HepG2 (cell line): ENCODE measurements at regions not wholly inside any gene's neighbourhood (a gene's known extent, or its start where the extent isn't known, plus 50 kb on each side); places are given as distances from the start of the nearest gene placed in this dataset.

ENCODE experiments used
- ATAC-seq: fragments of 200-7000 bp; cut with Tn5 transposase; 3 replicates; pipeline ENCODE4 v1.9.1; 2020; ENCODE audit warnings: mild to moderate bottlenecking, moderate library complexity
- BruUV-seq: library from RNA; stranded (reverse); fragments of 400-500 nt; replicated peaks from 2 replicates; lab custom pipeline; 2021; lab: Mats Ljungman, UMichigan
- CTCF ChIA-PET: fragments of 300-600 bp; formaldehyde crosslinking; extraction: SDS; loops from one replicate; lab custom pipeline; 2021; ENCODE audit warnings: low total read pairs, inconsistent platforms, low intra/inter-chr PET ratio; lab: Yijun Ruan, JAX
- POLR2A ChIA-PET: fragments of 350-600 bp; sonication (Branson Sonifier 250); formaldehyde crosslinking; loops from one replicate; lab custom pipeline; 2020; ENCODE audit warnings: antibody characterized with exemption, inconsistent platforms; lab: Yijun Ruan, JAX
- DNase-seq: peaks from one replicate; pipeline ENCODE4 v3.0.0-alpha.2; 2015; ENCODE audit warnings: low spot score
- FAIRE-seq: peaks from 3 replicates; lab custom pipeline; 2011; peaks lifted over from hg19 to GRCh38; lab: Jason Lieb, UNC
- H2AFZ ChIP-seq: one replicate; pipeline ENCODE4 v1.6.1; 2011; ENCODE audit warnings: low read length, inconsistent platforms
- H3K27ac ChIP-seq: fragments of 300-600 bp; 3 replicates; pipeline ENCODE4 v1.8.0; 2011; ENCODE audit warnings: mixed run types, mild to moderate bottlenecking, mixed read lengths, low read length, inconsistent platforms; ENCODE audit not compliant: insufficient read depth; ENCODE audit errors: extremely low read length
- H3K27me3 ChIP-seq, 2 experiments: fragments of 200-600 bp in 1 of 2; 2 replicates in 1 of 2; 3 replicates in 1 of 2; pipeline versions ENCODE4 v1.6.0 to v1.8.0; 2011; ENCODE audit warnings: low read length in 2 of 2, mild to moderate bottlenecking in 2 of 2, moderate library complexity in 2 of 2, inconsistent platforms in 1 of 2; ENCODE audit not compliant: insufficient read depth in 2 of 2, control insufficient read depth in 1 of 2
- H3K36me3 ChIP-seq, 2 experiments: fragments of 200-600 bp in 1 of 2; replicated peaks in 1 of 2; 2 replicates in 1 of 2; 3 replicates in 1 of 2; pipeline versions ENCODE4 v1.5.1 to v1.8.0; 2011; ENCODE audit warnings: low read length in 2 of 2, inconsistent platforms in 1 of 2; ENCODE audit not compliant: insufficient read depth in 2 of 2, control insufficient read depth in 1 of 2
- H3K4me1 ChIP-seq: 2 replicates; pipeline ENCODE4 v1.5.1; 2012; ENCODE audit warnings: low read length, inconsistent platforms; ENCODE audit not compliant: insufficient read depth
- H3K4me2 ChIP-seq: 2 replicates; pipeline ENCODE4 v1.6.0; 2011; ENCODE audit warnings: low read depth, low read length, inconsistent platforms
- H3K4me3 ChIP-seq, 3 experiments: fragments of 200-600 bp in 1 of 3; sonication (generic), shearing (Covaris generic) in 1 of 3; replicated peaks in 1 of 3; 2 replicates each; pipeline ENCODE4 v1.5.1; 2011 to 2016; ENCODE audit warnings: low read length in 3 of 3, inconsistent platforms in 2 of 3, low read depth in 2 of 3, mild to moderate bottlenecking in 2 of 3, control low read depth in 1 of 3, mixed read lengths in 1 of 3; ENCODE audit not compliant: insufficient read depth in 1 of 3
- H3K79me2 ChIP-seq: one replicate; pipeline ENCODE4 v1.6.1; 2011; ENCODE audit warnings: low read length, inconsistent platforms; ENCODE audit not compliant: insufficient read depth
- H3K9ac ChIP-seq: 2 replicates; pipeline ENCODE4 v1.6.0; 2011; ENCODE audit warnings: mild to moderate bottlenecking, low read depth, low read length, inconsistent platforms; ENCODE audit not compliant: insufficient read depth
- H3K9me3 ChIP-seq: 2 replicates; pipeline ENCODE4 v1.5.1; 2012; ENCODE audit warnings: mild to moderate bottlenecking, low read length
- H4K20me1 ChIP-seq: 2 replicates; pipeline ENCODE4 v1.6.0; 2011; ENCODE audit warnings: inconsistent platforms, mild to moderate bottlenecking, low read length, moderate library complexity; ENCODE audit not compliant: insufficient read depth
- ATM ChIP-seq: fragments of 450-650 bp; IDR thresholded peaks from 2 replicates; pipeline ENCODE4 v1.7.1; 2017; ENCODE audit warnings: mild to moderate bottlenecking, borderline replicate concordance
- CBX5 ChIP-seq: sonication (generic); formaldehyde crosslinking; IDR thresholded peaks from 2 replicates; pipeline ENCODE4 v1.4.0; 2020; ENCODE audit warnings: missing genetic modification reagents, borderline replicate concordance
- E2F1 ChIP-seq: sonication (generic); formaldehyde crosslinking; IDR thresholded peaks from 2 replicates; pipeline ENCODE4 v1.5.0; 2020; ENCODE audit warnings: missing genetic modification reagents
- IRX3 ChIP-seq: sonication (generic); formaldehyde crosslinking; IDR thresholded peaks from 2 replicates; pipeline ENCODE4 v1.8.1; 2023; ENCODE audit warnings: mild to moderate bottlenecking, low read depth, missing genetic modification reagents, borderline replicate concordance
- JUND ChIP-seq: sonication (generic); formaldehyde crosslinking; IDR thresholded peaks from 2 replicates; pipeline ENCODE4 v1.8.0; 2022; ENCODE audit warnings: mild to moderate bottlenecking, missing genetic modification reagents
- NAIF1 ChIP-seq: sonication (generic); formaldehyde crosslinking; IDR thresholded peaks from 2 replicates; pipeline ENCODE4 v1.5.0; 2020; ENCODE audit warnings: mild to moderate bottlenecking, missing genetic modification reagents, borderline replicate concordance
- NFYC ChIP-seq: IDR thresholded peaks from 2 replicates; pipeline ENCODE4 v1.6.1; 2016; ENCODE audit warnings: missing genetic modification reagents, missing compliant biosample characterization
- SCMH1 ChIP-seq: sonication (generic); formaldehyde crosslinking; IDR thresholded peaks from 2 replicates; pipeline ENCODE4 v1.9.0; 2021; ENCODE audit warnings: missing genetic modification reagents, mild to moderate bottlenecking, borderline replicate concordance
- ZNF17 ChIP-seq: sonication (generic); formaldehyde crosslinking; IDR thresholded peaks from 2 replicates; pipeline ENCODE4 v1.5.0; 2020; ENCODE audit warnings: mild to moderate bottlenecking, missing genetic modification reagents
- ZNF343 ChIP-seq: sonication (generic); formaldehyde crosslinking; IDR thresholded peaks from 2 replicates; pipeline ENCODE4 v1.4.0; 2020; ENCODE audit warnings: mild to moderate bottlenecking, missing genetic modification reagents
- ZNF451 ChIP-seq: sonication (generic); formaldehyde crosslinking; IDR thresholded peaks from 2 replicates; pipeline ENCODE4 v1.5.0; 2020; ENCODE audit warnings: mild to moderate bottlenecking, missing genetic modification reagents
- ZNF784 ChIP-seq: sonication (generic); formaldehyde crosslinking; IDR thresholded peaks from 2 replicates; pipeline ENCODE4 v1.5.1; 2020; ENCODE audit warnings: missing genetic modification reagents, mild to moderate bottlenecking, borderline replicate concordance
- WGBS: methylation state at CpG from one replicate; pipeline ENCODE4 v1.1.6; 2017; ENCODE audit warnings: low lambda C conversion rate; 5-methylcytosine and 5-hydroxymethylcytosine counted together
- in situ Hi-C: cut with HindIII; loops from 2 replicates; pipeline ENCODE4 v1.10.0; 2017; ENCODE audit warnings: low pct_unique_long_range_greater_than_20kb; ENCODE audit not compliant: extremely low pct_ligation_motif_present
- intact Hi-C: fragments of 100-400 bp; cut with micrococcal nuclease; formaldehyde crosslinking; loops from one replicate; pipeline ENCODE4 v1.10.0; 2022; ENCODE audit not compliant: unreplicated experiment

GRCh38 chr5:74450095-74450494 lies 190.4 kb downstream of the ENC1 start (continued):
- TF ChIP-seq E2F1 (CRISPR knock-in tag) = no peak
- no peak for TF ChIP-seq IRX3 (CRISPR knock-in tag)
- no peak for TF ChIP-seq NAIF1
- TF ChIP-seq ZNF451 (CRISPR knock-in tag) = no peak
- no peak for TF ChIP-seq ZNF343 (CRISPR knock-in tag)
- no peak for TF ChIP-seq ZNF784
- no peak for TF ChIP-seq ZNF17 (CRISPR knock-in tag)
- no peak for TF ChIP-seq SCMH1 (CRISPR knock-in tag)

- Histone ChIP-seq H3K4me3 (no peak overlapping the region), H3K36me3 (no peaks in the 10 kb centered on the region), H3K9me3 (no peaks in the 10 kb centered on the region), H3K4me2 (no peak overlapping the region), H3K79me2 (no peaks in the 10 kb centered on the region), H2AFZ (no peak overlapping the region), H4K20me1 (no peaks in the 10 kb centered on the region), H3K27ac (no peak overlapping the region), H3K4me1 (no peaks in the 10 kb centered on the region), H3K9ac (no peak overlapping the region), H3K27me3 (no peaks in the 10 kb centered on the region)
- no peak for TF ChIP-seq JUND (CRISPR knock-in tag)
- TF ChIP-seq CBX5 (CRISPR knock-in tag) = no peak
- no peak for TF ChIP-seq NFYC
- no peak for TF ChIP-seq ATM
- WGBS = 74% methylated on average over 12 of the region's 12 CpGs
- CTCF ChIA-PET = no interaction called here
- no peak for ATAC-seq
- DNase-seq = no peak
- POLR2A ChIA-PET = no interaction called here
- in situ Hi-C loops (no loop called here), intact Hi-C loops (no loop called here)
- no TSS peak for BruUV-seq
- no peak for FAIRE-seq
Observed at GRCh38 chr5:74446725-74447241, 193.7 kb downstream of the ENC1 start.
